ENCODE measurements at regions not wholly inside any gene's neighbourhood (a gene's known extent, or its start where the extent isn't known, plus 50 kb on each side); places are given as distances from the start of the nearest gene placed in this dataset.

DNA sequence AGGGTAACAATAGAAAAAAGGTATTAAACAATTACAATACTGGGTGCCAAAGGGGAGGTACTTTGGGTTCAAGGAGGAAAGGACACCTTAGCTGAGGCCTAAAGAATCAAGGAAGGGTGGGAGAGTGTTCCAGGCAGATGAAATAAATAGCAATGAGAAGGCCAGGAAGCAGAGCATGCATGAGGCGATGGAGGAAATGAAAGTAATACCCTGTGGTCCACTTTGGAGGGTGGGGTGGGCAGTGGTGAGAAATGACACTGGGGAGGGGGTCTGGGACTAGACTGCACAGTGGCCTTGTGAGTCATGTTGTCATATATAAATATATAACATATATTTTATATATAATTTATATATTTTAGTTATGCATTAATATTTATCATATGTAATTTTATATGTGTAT lies 55.9 kb downstream of the BHLHE40 start:
- TF ChIP-seq, protein P1, sequence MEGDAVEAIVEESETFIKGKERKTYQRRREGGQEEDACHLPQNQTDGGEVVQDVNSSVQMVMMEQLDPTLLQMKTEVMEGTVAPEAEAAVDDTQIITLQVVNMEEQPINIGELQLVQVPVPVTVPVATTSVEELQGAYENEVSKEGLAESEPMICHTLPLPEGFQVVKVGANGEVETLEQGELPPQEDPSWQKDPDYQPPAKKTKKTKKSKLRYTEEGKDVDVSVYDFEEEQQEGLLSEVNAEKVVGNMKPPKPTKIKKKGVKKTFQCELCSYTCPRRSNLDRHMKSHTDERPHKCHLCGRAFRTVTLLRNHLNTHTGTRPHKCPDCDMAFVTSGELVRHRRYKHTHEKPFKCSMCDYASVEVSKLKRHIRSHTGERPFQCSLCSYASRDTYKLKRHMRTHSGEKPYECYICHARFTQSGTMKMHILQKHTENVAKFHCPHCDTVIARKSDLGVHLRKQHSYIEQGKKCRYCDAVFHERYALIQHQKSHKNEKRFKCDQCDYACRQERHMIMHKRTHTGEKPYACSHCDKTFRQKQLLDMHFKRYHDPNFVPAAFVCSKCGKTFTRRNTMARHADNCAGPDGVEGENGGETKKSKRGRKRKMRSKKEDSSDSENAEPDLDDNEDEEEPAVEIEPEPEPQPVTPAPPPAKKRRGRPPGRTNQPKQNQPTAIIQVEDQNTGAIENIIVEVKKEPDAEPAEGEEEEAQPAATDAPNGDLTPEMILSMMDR (IDR thresholded peaks at IDR 0.05; ENCODE audit: insufficient read depth, low read depth, low read length, missing control alignments): no peak
- no peak overlapping the region for H3K4me3 ChIP-seq (ENCODE audit: low read depth, low read length)
- DNase-seq (ENCODE audit: low read depth): no peak

DNA sequence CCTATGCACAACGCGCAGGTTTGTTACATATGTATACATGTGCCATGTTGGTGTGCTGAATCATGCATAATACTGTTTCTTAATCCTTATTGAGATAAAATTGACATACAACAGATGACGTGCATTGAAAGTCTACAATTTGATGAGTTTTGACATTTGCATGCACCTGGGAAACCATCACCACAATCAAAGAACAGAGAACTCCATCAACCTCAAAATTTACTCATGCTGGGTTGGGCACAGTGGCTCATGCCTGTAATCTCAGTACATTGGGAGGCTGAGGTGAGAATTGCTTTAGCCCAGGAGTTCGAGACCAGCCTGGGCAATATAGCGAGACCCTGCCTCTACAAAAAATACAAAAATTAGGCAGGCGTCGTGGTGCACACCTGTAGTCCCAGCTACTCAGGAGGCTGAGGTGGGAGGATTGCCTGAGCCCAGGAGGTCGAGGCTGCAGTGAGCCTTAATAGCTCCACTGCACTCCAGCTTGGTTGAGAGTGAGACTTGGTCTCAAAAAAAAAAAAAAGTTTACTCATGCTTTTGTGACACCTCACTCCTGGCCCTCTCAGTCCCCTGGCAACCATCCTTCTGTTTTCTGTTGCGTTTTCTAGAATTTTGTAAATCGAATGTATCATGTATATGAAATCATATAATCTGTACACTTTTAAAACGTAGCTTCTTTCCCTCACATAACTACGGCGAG lies 56.6 kb downstream of the BHLHE40 start:
- H3K4me3 ChIP-seq (ENCODE audit: low read depth, low read length): no peak overlapping the region
- TF ChIP-seq, protein P1 (IDR thresholded peaks at IDR 0.05; ENCODE audit: insufficient read depth, low read depth, low read length, missing control alignments): no peak
- peak; percentile 31 for DNase-seq (ENCODE audit: low read depth)

DNA sequence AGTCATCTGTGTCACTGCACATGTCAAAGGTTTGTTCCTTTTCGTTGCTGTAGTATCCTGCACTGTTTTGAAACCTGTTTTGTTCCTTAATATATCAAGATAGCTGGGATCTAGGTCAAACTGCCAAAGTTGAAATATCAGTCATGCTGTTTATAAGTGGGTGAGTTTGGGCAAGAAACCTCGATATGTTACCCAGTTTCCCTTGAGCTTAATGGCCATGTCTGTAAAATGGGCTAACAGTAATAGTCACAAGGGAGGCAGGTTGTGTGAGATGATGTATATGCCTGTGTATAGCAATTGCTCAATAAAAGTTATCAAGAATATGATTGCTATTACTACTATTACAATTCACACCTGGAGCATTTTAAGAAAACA lies 57.1 kb downstream of the BHLHE40 start:
- no peak for DNase-seq (ENCODE audit: low read depth)
- no peak overlapping the region for H3K4me3 ChIP-seq (ENCODE audit: low read depth, low read length)
- TF ChIP-seq, protein P1 (IDR thresholded peaks at IDR 0.05; ENCODE audit: insufficient read depth, low read depth, low read length, missing control alignments): no peak

- no peak overlapping the region for H3K4me3 ChIP-seq (ENCODE audit: low read depth, low read length)
- DNase-seq (ENCODE audit: low read depth): no peak
- TF ChIP-seq, protein P1 (IDR thresholded peaks at IDR 0.05; ENCODE audit: insufficient read depth, low read depth, low read length, missing control alignments): no peak
These were observed 57.6 kb downstream of the BHLHE40 start for GRCh38 chr3:5036858-5037257.

GRCh38 chr3:5039585-5039984 lies 60.3 kb downstream of the BHLHE40 start:
- H3K4me3 ChIP-seq (ENCODE audit: low read depth, low read length): no peak overlapping the region
- TF ChIP-seq, protein P1 (IDR thresholded peaks at IDR 0.05; ENCODE audit: insufficient read depth, low read depth, low read length, missing control alignments): no peak
- DNase-seq (ENCODE audit: low read depth): no peak

- TF ChIP-seq, protein P1 (IDR thresholded peaks at IDR 0.05; ENCODE audit: insufficient read depth, low read depth, low read length, missing control alignments): no peak
- no peak overlapping the region for H3K4me3 ChIP-seq (ENCODE audit: low read depth, low read length)
- no peak for DNase-seq (ENCODE audit: low read depth)
These were observed 62.1 kb downstream of the BHLHE40 start for GRCh38 chr3:5041315-5041714.

DNA sequence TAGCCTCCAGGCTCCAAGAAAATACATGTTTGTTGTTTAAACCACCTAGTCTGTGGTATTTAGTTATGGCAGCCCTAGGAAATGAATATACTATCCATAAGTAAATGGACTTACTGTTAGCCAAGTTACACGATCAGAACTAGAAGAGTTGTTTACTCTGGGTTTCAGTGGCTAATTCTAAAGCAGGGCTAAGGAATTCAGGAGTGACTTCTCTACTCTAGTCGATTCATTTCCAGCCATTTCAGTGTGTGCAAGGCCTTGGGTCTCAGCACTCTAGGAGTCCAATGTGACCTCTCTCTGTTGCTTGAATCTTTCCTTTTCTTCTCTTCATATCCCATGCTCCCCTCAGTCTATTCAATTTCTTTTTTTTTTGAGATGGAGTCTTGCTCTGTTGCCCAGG lies 66.7 kb downstream of the BHLHE40 start:
- no peak overlapping the region for H3K4me3 ChIP-seq (ENCODE audit: low read depth, low read length)
- no peak for DNase-seq (ENCODE audit: low read depth)
- TF ChIP-seq, protein P1 (IDR thresholded peaks at IDR 0.05; ENCODE audit: insufficient read depth, low read depth, low read length, missing control alignments): no peak
